Right lobe of liver (tissue), 4 donors: ENCODE measurements at regions not wholly inside any gene's neighbourhood (a gene's known extent, or its start where the extent isn't known, plus 50 kb on each side); places are given as distances from the start of the nearest gene placed in this dataset.

Experiments
- POLR2A ChIP-seq: fragments of 450-650 bp; IDR thresholded peaks from one replicate; pipeline ENCODE4 v1.6.1; 2017; ENCODE audit warnings: antibody characterized with exemption, mild to moderate bottlenecking
- TF ChIP-seq, protein P1 (sequence below), 4 donors: fragments of 200-600 bp in 3 of 4; fragments of 450-650 bp in 1 of 4; IDR thresholded peaks; one replicate each; pipeline versions ENCODE4 v1.5.1 to v1.8.0; 2016 to 2022; ENCODE audit warnings: antibody characterized with exemption in 4 of 4, mild to moderate bottlenecking in 2 of 4
- donor health status: DM: no; HTN: no; CAD: no.
- donor health status: DM: no; HTN: no; CAD: no.
- donor health status: DM: no; HTN: yes; CAD: no.

DNA sequence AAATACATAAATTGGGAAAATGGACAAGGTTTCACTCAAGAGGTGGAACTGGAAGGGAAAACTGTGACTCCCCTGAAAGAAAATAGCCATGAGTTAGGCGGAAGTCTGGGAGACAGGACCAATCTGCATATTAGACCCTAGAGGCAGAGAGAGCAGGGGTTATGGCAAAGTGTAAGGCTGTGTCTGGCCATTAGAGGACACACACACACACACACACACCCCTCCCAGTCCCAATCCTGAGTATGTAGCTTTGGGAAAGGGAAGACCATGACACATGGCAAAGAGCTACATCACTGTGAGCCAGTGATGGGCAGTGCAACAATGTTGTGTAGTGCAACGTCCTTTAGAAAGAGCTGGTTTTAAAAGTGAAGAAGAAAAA lies 479.9 kb upstream of the NXPH2 start:
- TF ChIP-seq, protein P1, sequence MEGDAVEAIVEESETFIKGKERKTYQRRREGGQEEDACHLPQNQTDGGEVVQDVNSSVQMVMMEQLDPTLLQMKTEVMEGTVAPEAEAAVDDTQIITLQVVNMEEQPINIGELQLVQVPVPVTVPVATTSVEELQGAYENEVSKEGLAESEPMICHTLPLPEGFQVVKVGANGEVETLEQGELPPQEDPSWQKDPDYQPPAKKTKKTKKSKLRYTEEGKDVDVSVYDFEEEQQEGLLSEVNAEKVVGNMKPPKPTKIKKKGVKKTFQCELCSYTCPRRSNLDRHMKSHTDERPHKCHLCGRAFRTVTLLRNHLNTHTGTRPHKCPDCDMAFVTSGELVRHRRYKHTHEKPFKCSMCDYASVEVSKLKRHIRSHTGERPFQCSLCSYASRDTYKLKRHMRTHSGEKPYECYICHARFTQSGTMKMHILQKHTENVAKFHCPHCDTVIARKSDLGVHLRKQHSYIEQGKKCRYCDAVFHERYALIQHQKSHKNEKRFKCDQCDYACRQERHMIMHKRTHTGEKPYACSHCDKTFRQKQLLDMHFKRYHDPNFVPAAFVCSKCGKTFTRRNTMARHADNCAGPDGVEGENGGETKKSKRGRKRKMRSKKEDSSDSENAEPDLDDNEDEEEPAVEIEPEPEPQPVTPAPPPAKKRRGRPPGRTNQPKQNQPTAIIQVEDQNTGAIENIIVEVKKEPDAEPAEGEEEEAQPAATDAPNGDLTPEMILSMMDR (IDR thresholded peaks at IDR 0.05): no peak
- no peak for TF ChIP-seq POLR2A
